ENCODE measurements at regions not wholly inside any gene's neighbourhood (a gene's known extent, or its start where the extent isn't known, plus 50 kb on each side); places are given as distances from the start of the nearest gene placed in this dataset.

- H3K4me3 ChIP-seq, result no peak overlapping the region
- no peaks in the 10 kb centered on the region for H3K4me1 ChIP-seq
- H3K9me3 ChIP-seq, result peaks cover 3 to 11% of the 10 kb centered on the region in 2 donors
- no peak for DNase-seq
- no peaks in the 10 kb centered on the region for H3K36me3 ChIP-seq
- H3K27ac ChIP-seq, result no peak overlapping the region
- intact Hi-C loops (cut with DNase I), result no loop called here
- TF ChIP-seq CTCF (IDR thresholded peaks at IDR 0.05), result no peak
- no peaks in the 10 kb centered on the region for H3K27me3 ChIP-seq
- no peak for ATAC-seq
These were observed 733.9 kb upstream of the EPHA5 start for GRCh38 chr4:66404141-66404540.

GRCh38 chr4:66376921-66377320 lies 706.6 kb upstream of the EPHA5 start:
- H3K4me3 ChIP-seq, result no peak overlapping the region
- TF ChIP-seq CTCF (IDR thresholded peaks at IDR 0.05), result no peak
- H3K36me3 ChIP-seq, result no peaks in the 10 kb centered on the region
- ATAC-seq (no peak), DNase-seq (no peak)
- no peaks in the 10 kb centered on the region for H3K4me1 ChIP-seq
- H3K27me3 ChIP-seq, result no peaks in the 10 kb centered on the region
- no peak overlapping the region for H3K27ac ChIP-seq
- intact Hi-C loops (cut with DNase I), result no loop called here
- no peaks in the 10 kb centered on the region for H3K9me3 ChIP-seq

- no peak overlapping the region for H3K27ac ChIP-seq
- H3K9me3 ChIP-seq, result no peaks in the 10 kb centered on the region
- DNase-seq (no peak), ATAC-seq (no peak)
- intact Hi-C loops (cut with DNase I), result no loop called here
- no peak for TF ChIP-seq CTCF (IDR thresholded peaks at IDR 0.05)
- no peaks in the 10 kb centered on the region for H3K36me3 ChIP-seq
- H3K4me1 ChIP-seq, result no peaks in the 10 kb centered on the region
- no peak overlapping the region for H3K4me3 ChIP-seq
- no peaks in the 10 kb centered on the region for H3K27me3 ChIP-seq
These were observed 706.1 kb upstream of the EPHA5 start for GRCh38 chr4:66376396-66376795.

GRCh38 chr4:66373268-66373667 lies 703.0 kb upstream of the EPHA5 start:
- ATAC-seq (no peak), DNase-seq (no peak)
- no peaks in the 10 kb centered on the region for H3K9me3 ChIP-seq
- no peaks in the 10 kb centered on the region for H3K36me3 ChIP-seq
- H3K27me3 ChIP-seq, result no peaks in the 10 kb centered on the region
- no peak overlapping the region for H3K27ac ChIP-seq
- H3K4me1 ChIP-seq, result no peaks in the 10 kb centered on the region
- intact Hi-C loops (cut with DNase I), result no loop called here
- no peak for TF ChIP-seq CTCF (IDR thresholded peaks at IDR 0.05)
- H3K4me3 ChIP-seq, result no peak overlapping the region

GRCh38 chr4:66372706-66373105 lies 702.4 kb upstream of the EPHA5 start:
- Histone ChIP-seq H3K9me3 (no peaks in the 10 kb centered on the region), H3K27me3 (no peaks in the 10 kb centered on the region), H3K36me3 (no peaks in the 10 kb centered on the region), H3K4me1 (no peaks in the 10 kb centered on the region), H3K4me3 (no peak overlapping the region), H3K27ac (no peak overlapping the region)
- DNase-seq (no peak), ATAC-seq (no peak)
- intact Hi-C loops (cut with DNase I), result no loop called here
- TF ChIP-seq CTCF (IDR thresholded peaks at IDR 0.05), result no peak
